Stimulated activated CD4-positive, alpha-beta T cell treated with anti-CD3 and anti-CD28 coated beads, Interleukin-2, amount 100 ng/mL, for 48 hours (primary cell): ENCODE measurements at regions not wholly inside any gene's neighbourhood (a gene's known extent, or its start where the extent isn't known, plus 50 kb on each side); places are given as distances from the start of the nearest gene placed in this dataset.
"Not testable (repeated sequence)": the region's sequence is repeated elsewhere in the genome, so short reads cannot be mapped to it uniquely, and the experiment has no call there.

ENCODE experiments used
- DNase-seq, 2 donors: peaks; one replicate each; pipeline ENCODE4 v3.0.0-alpha.2; 2020

GRCh38 chr5:28328681-28329080 is 1290.3 kb upstream of the CDH9 start:
- DNase-seq = no peak

GRCh38 chr5:28324174-28324573 is 1285.8 kb upstream of the CDH9 start:
- DNase-seq = no peak

- DNase-seq = no peak
Observed at GRCh38 chr5:28313953-28314352, 1275.6 kb upstream of the CDH9 start.

- DNase-seq = no peak
Observed at GRCh38 chr5:28313321-28313951, 1275.0 kb upstream of the CDH9 start.

GRCh38 chr5:28310696-28311095 is 1272.3 kb upstream of the CDH9 start:
- no peak for DNase-seq

GRCh38 chr5:28305891-28306290 is 1267.5 kb upstream of the CDH9 start:
- DNase-seq = no peak

DNA sequence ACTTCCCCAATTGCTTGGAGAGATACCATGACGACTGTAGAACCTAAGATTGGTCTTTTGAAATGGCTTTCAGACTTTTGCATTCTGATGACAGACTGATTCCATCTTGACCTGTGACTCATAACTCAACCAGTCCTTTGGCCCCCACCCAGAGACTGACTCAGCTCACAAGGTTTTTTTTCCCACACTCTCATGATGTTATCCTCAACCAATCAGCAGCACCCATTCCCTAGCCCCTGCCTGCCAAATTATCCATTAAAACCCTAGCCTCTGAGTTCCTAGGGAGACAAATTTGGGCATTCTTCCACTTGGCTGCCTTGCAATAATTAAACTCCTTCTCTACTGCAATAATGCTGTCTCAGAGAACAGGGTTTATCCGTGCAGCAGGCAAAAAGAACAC is 1263.3 kb upstream of the CDH9 start:
- no peak for DNase-seq

GRCh38 chr5:28296254-28297013 is 1258.0 kb upstream of the CDH9 start:
- no peak for DNase-seq

DNA sequence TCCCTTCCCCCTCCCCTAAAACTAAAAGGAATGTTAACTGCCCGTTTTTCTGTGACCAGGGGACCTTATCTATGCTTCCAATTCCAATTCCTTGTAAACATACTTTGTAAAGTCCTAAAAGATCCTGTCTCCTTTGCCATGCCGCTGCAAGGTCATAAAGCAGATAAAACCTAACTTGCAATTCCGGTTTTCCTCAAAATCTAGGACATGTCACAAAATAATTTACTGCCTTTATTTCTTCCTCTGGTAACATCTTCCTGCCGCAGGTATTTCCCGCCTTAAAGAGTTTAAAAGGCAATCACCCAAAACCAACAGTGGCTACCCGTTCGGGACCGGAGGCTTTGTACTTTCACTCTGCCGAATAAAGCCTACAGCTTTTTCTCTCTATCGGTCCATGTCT is 1248.6 kb upstream of the CDH9 start:
- DNase-seq = not testable (repeated sequence)

DNA sequence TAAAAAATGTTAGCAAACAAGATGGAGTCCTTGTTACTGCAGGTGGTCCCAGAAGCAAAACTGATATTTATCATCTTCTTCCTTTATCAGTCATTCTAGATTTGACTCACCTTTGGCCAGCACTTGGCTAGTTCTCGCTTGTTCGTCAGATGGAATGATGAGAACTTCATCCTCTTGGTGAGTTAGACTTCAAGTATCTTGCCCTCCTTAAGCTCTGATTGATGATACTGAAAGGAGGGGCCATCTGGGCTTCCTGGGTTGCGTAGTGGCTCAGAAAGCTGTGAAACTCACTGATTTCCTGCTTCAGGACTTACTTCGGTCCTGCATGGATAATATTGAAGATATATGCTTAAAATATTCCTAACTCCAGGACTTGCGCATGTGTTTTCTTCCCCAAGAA is 1248.2 kb upstream of the CDH9 start:
- no peak for DNase-seq

- DNase-seq = no peak
Observed at GRCh38 chr5:28284788-28285187, 1246.4 kb upstream of the CDH9 start.

DNA sequence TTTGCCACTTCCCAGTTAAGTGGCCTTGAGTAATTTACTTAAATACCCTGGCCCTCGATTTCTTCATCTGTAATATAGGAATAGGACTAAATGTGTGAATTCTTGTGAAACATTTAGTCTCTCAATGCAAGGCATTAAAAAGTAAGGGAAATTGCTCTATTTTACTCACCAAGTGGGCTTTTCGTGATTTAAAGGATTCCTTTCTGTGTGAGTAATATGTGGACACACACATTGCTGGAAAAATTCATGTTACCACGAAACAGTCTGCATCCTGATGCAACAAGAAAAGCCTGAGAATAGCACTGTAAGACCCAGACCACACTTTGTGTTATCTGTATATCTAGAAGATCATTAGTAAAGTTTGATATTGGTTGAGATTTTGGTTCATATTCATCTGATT is 1243.0 kb upstream of the CDH9 start:
- DNase-seq = no peak

- DNase-seq = no peak
Observed at GRCh38 chr5:28275931-28276330, 1237.5 kb upstream of the CDH9 start.

GRCh38 chr5:28269978-28270377 is 1231.6 kb upstream of the CDH9 start:
- DNase-seq = no peak

DNA sequence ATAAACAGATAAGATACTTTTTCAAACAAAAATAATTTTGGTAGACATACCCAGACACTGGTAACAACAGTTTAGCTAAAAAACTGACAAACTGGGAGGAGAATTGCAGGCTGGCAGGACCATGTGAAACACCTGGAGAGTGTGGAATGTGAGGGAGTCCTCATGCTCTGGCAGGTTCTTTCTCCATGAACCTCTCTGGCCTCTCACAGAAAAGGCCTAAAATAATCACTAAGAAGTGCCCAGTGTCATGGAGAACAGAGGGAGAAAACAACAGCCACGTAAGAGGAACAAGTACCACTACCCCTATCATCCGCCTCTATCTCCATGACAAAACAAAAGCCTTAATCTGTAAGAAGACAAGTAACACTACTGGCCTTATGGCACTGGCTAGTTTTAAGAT is 1227.5 kb upstream of the CDH9 start:
- no peak for DNase-seq

- DNase-seq = no peak
Observed at GRCh38 chr5:28254846-28255245, 1216.5 kb upstream of the CDH9 start.

- no peak for DNase-seq
Observed at GRCh38 chr5:28253431-28253830, 1215.0 kb upstream of the CDH9 start.

GRCh38 chr5:28249771-28250415 is 1211.5 kb upstream of the CDH9 start:
- DNase-seq = no peak

GRCh38 chr5:28234356-28234968 is 1196.1 kb upstream of the CDH9 start:
- DNase-seq = no peak

DNA sequence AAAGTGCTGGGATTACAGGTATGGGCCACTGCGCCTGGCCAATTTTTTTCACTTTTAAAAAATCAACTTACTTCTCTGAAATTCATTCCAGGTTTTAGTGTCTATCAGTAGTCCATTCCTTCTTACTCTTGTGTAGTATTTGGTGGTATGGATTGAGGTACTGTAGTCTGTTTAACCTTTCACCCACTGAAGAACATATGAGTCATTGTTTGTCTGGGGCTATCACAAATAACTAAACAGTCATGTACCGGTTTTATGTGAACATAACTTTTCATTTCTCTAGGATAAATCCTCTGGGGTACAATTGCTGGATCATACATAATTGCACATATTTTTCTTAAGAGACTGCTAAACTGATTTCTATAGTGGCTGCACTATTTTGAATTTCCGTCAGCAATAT is 1188.0 kb upstream of the CDH9 start:
- no peak for DNase-seq

DNA sequence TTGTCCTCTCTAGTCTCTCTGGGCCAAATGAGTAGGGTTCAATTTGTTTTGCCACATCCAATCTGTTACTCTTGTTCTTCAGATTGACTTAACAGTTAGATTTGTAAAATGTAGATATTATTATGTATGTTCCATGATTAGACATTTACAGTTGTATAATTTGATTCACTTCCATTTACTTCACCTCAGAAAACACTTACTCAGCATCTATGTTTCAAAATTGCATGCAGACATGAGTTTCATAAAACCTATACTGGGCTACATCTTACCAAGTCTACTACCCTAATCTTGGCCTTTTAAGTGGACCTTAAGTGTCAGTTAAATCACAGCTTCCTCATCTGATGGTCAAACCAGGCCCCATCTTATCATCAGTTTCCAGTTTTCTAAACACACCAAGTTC is 1181.2 kb upstream of the CDH9 start:
- no peak for DNase-seq

DNA sequence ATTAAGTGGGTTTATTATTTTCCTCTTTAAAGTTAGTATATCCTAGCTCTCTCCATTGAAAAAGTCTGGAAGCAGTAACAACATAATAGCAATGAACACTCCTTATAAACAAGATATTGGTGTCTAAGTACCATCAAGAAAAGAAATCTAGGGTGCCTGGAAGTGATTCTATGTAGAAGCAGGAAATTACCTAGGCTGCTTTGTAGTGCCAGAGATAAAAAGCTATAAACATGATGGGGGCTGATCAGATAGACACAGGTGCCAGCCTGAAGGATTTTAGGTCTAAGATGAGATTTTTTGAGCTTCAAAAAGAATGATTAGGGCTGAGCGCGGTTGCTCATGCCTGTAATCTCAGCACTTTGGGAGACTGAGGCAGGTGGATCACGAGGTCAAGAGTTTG is 1179.3 kb upstream of the CDH9 start:
- no peak for DNase-seq

- no peak for DNase-seq
Observed at GRCh38 chr5:28216939-28217360, 1178.6 kb upstream of the CDH9 start.

DNA sequence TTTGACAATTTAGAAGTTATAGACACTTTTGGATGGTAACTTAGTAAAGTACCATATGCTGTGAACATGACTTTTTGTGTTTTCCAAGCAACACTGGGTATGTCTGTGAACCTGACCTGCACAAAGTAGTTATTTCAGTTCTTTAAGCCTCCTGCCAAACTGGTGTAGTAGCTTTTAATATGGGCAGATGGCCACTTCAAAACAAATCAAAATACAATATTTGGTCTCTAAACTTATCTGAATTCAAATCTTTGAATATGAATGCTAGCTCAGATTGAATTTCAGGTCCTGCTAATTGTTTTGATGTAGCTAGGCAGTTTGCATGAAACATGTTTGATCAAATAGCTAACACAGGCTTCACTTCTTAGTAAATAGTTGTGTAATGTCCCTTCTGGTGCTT is 1176.7 kb upstream of the CDH9 start:
- DNase-seq = no peak
